Stimulated activated CD4-positive, alpha-beta T cell treated with anti-CD3 and anti-CD28 coated beads, Interleukin-1b, Interleukin-23, amount 100 ng/mL, for 4 hours (primary cell): ENCODE measurements at regions not wholly inside any gene's neighbourhood (a gene's known extent, or its start where the extent isn't known, plus 50 kb on each side); places are given as distances from the start of the nearest gene placed in this dataset.

Source experiments
- DNase-seq, 2 donors: peaks; one replicate each; pipeline ENCODE4 v3.0.0-alpha.2; 2020; ENCODE audit warnings: low read depth in 2 of 2

DNA sequence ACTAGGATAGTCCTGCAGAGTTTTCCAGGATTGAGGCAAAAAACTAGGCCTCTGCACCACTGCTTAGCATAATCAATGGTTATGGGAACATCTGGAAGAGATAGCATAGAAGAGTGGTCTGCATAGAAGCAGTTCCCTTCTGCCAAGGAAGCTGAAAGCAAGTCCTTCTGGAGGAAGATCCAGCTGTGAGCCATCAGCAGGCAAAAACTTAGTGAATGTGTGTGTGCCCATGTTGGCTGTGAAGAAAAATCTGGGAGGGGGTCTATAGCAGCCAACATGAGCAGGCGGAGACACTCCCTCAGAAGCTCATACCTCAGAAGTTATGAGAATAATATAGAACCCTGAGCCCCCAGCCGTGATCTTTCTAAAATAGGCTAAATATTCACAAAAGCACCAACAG lies 228.1 kb upstream of the STEAP1 start:
- no peak for DNase-seq

DNA sequence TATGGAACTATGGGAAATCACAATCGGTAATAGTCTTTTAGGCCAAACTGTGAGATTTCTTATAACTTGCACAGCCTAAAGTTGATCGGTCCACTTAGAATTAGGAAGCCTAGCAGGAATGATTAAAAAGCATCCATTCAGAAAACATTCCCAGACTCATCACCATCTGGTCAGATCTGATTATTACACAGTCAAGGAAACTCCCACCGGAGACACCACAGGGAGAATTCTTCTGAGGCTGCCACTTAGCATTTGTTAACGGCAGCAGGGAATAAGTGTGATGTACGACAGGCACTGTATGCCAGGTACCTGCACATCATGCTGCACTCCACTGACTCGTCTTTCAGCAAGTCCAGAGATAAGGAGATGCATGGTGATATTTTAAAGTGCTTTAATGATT lies 227.6 kb upstream of the STEAP1 start:
- DNase-seq: no peak

DNA sequence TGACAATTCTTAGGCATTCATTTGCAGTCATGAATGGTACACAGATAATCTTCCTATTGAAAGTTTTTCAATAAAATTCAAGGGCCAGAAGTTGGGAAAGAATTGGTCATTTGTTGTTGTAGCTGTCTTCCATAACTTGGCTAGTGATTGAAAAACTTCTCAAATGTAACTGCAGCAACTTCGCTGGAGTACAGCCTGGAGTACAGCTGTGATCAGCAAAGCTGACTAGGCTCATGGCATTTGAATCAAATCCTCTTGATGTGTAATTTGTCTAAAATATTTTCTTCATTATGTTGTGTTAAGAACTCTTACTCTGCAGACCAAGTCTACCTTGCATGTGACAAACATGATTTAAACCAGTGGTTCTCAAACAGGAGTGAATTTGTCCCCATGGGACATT lies 226.5 kb upstream of the STEAP1 start:
- DNase-seq: no peak

DNA sequence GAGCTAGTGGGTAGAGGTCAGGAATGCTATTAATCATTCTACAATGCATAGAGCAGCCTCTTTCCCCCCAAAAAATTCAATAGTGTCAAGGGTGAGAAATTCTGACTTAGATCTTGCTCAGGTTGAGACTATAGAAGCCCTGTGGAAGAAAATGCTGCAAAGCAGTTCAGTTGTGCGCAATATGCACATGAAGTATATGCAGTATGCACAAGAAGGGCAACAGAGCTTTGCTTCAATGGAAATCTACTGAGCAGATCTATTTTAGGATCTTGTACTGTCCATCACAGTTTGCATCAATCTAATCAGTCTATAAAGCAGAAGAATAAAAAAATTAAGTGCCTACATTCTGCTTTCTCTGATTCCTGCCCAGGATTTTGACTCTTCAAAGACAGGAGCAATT lies 225.8 kb upstream of the STEAP1 start:
- no peak for DNase-seq

DNA sequence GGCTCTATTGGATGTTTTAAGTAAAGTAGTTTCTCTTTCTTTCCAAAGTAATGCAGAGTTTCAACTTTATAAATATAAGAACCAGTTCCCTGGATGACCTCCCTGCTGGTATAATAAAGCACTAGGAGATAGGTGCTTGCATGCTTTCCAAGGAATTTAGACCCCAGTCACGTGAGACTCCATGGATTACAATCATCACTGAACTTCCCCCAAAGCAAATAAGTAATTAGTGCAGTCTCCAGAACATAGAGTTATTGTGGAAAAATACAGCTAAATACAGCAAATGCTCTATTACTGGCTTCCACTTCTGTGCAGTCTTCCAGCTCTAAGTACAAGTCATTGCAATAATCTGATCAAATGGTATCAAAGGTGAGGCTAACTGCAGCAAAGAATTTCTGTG lies 220.2 kb upstream of the STEAP1 start:
- no peak for DNase-seq

DNA sequence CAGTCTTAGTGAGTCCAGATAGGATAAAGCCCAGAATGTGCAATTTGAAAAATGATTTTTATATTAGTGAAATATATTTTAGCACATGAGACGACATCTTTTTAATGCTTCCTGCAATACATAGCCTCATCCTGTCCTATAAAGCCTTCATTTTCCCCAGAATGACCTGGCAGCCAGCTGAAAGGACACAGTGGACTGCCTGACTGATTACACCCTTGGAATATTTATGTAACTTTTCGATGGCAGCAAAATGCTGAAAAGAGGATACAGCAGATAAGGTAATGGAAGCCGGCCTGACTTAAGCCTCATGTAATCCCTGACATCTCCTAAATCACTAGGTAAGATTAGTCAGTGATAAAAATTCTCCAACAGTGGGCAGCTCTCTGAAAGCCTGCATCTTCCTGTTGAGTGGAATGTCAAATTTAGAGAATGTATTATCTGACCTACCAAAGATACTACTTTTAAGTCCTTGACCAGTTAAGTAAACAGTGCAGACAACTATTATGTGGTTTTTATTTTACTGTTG lies 210.7 kb upstream of the STEAP1 start:
- DNase-seq: no peak

DNA sequence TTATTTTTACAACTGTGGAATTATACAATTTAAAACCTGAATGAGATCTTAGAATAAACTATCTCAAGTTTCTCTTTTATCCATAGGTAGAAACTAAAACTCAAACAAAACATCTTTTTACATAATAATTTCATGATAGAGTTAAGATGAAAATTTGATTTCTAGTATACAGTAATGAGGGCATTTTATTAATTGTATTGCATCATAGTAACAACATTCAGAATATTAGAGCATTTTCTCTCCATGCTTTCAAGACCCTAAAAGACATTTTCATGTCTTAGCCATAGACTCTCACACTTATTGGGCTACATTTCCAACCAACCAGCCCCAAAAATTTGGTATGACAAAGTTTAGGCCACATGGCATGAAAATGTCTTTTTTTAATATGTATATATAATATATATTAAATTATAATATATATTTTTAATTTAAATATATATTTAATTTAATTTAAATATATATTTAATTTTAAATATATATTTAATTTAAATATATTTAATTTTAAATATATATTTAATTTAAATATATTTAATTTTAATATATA lies 195.7 kb upstream of the STEAP1 start:
- no peak for DNase-seq

DNA sequence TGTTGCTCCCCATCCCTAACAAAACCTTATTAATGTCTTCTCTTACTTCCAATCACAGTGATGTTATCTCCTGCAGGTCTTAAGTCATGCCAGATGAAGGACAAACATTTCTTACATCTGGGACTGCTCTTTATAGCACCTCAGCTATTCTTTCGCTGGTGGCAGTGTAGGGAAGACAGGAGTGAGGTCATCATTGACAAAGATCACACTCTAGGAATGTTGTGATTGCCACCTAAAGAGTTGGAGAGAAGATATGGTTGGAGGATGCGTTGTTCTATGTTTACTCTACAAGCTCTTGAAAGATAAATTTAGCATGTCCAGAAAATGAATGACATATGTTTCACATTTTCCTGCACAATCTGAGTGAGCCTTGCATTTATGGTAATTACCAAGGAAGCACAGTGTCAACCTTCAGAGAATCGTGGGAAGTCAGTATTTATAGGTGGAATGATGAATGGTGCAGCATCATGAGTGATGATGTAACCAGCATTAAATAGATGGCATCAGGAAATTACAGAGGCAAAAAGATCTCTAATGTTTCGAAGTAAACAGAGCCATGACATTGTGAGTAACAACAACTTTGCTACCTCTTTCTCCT lies 188.1 kb upstream of the STEAP1 start:
- no peak for DNase-seq

DNA sequence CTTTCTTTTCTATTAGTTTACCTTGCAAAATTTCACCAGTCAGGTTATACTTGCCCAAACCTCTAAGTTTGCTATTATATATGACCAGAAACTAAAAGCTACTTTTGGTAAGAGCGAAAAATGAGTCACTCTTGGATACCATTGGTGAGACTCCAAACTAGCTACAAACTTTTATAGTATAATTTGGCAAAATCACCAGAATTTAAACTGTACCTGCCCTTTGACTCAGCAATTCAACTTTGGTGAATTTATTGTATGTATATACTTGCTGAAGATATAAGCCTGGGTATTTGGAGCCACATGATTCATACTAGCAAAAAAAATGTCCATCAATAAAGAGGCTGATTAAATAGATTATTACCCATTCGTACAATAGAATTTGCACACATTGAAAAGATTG lies 178.7 kb upstream of the STEAP1 start:
- no peak for DNase-seq

DNA sequence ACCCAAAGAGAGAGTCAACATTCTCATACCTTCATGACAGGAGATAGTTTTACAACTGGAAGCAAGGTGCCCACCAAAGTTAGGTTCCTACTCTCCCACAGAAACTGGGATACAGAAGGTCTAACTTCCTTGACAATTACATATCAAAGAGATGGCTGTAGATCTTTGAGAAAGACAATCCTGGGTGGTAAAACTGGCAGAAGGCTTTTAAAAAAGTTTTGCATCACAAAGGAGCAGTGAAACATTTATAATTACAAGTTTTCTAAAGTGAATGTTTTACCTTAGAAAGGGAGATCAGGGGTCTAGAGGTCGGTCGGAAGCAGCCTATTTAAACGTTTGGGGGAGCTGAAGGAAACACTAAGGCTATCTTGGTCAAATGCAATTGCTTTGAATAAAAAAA lies 166.6 kb upstream of the STEAP1 start:
- DNase-seq: no peak

DNA sequence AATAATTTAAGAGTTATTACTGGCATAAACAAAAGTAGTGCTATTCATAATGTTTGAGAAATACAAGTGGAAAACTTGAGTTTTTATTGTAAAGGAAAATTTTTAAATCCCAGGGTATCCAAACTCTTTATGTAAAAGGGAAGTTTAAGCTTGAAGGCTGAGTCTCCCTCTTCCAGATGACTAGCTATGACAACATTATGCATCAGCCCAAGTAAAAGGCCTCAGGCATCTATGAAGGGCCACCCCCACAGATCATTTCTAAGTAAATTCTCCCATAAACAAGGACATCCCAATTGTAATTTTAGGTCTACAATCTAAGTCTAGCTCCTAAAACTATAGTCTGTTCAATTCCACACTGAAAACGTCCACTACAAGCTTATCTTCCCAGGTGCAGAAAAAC lies 166.2 kb upstream of the STEAP1 start:
- no peak for DNase-seq

DNA sequence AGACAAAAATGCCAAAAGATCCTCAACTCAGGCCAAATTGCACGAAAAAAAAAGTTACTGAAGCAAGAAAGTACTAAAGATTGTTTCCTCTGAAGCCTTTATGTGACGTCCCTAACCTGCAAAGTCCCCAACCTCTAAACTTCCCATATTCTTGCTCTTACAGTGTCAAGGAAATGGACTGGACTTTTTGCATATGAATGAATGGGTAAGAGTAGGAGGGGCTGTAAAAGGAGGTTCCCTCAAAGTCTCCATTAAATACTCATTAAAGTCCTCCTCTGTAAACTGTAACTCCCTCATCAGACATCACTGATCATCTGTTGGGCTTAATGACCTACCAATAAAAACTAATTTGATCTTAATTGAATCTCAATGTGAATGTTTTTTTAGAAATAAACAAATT lies 164.8 kb upstream of the STEAP1 start:
- no peak for DNase-seq

DNA sequence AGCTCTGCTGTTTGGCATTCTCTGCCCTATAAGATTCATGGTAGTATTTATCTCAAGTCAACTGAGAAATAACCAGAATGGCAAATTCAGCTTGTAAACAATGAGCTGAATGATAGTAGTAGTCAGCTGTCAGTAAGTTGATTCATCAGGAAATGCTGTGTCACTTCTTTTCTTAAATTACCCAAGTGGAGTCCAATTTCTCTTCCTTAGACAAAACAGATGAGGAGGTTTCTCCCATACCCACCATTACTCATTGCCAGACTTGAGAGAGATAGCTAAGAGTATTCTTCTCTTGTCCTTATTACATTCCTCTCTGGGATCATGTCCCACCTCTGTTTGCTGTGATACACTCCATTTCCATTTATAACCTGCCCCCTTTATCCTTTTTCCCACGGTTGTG lies 159.8 kb upstream of the STEAP1 start:
- DNase-seq: no peak

DNA sequence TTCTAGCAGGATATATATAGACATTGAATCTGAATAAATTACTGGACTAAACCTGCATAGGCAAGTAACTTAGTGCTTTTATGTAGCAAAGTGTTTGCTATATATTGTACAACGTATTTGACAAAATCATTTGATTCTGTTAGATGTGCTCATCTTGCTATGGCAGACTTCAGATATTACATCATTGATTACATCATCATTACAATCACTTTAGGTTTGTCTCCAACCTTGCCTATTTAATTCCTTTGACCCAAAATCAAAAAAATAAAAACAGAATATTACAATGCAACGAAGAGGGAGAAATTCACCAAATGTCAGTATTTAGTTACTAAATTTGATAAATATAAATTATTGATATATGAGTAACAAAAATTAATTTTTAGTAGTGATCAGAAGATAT lies 155.7 kb upstream of the STEAP1 start:
- no peak for DNase-seq

DNA sequence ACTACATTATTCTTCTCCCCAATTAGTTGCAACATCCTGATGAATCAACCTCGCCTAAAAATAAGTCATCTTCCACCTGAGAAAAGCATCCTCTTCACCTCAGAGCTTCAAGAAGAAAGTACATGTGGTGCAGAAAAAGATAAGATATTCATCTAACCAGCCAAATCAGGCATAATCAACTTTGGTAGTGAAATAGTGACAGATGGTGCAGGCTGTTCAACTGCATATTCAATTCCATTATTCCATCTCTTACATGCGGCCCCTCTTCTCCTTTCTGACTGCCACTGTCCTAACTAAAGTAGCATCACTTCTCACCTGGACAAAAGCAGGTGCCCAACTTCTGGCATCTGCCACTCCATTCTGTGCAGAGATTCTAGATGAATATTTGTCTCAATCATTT lies 148.4 kb upstream of the STEAP1 start:
- DNase-seq: no peak

DNA sequence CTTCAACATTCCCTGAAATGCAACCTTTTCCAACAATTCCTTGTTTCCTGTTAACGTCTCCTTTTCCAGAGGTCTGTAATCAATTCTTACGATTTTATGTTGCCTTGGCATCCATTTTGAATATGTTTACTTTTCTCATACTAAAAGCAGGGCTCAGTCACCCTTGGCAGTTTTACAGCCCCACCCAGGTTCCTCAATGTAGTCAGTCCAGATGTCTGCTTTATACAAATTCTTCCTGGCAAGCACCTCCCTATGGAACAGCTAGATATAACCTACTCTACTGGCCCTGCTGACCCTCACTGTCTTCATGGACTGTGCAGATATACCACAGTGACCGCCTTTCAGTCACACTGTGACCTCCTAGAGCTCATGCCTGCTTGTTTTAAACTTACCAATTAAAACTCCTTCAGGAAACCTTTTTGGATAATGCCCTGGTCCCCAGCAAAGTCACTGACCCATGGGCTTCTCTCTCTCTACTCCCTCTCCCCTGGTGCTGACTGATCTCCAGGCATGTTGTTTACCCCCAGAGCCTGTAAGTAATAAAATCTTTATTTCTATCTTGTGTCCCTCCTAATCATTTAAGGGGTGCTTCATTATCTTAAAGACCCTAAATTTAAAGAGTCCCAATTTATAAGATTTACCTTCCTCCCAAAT lies 147.1 kb upstream of the STEAP1 start:
- no peak for DNase-seq

DNA sequence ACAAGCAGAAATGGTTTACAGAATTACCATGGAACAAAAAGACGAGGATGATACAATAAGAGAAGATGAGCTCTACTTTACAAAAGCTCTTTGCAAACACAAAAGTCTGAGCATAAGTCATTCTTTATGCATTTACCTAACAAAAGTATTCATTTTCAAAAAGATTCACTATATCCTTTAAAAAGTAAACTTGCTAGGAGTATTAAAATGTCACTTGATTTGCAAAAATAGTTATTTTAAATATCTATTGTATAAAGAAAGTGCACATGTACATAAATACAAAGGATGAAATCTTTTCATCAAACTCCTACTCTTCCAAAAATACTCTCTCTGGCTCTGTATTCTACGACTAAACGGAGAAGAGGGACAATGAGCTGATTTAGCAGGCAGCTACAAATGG lies 146.4 kb upstream of the STEAP1 start:
- DNase-seq: no peak

DNA sequence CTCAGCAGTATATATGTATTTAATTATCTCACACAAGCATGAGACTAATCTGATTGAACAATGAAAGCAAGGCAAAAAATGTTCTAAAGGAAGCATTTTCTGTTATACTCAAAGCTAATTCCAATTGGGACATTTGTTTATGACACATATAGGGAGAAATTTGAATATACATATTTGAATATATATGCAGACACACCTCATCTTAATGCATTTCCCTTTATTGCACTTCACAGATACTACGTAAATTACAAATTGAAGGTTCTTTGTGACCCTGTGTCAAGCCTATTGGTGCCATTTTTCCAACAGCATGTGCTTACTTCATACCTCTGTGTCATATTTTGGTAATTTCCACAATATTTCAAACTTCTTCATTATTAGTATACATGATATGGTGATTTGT lies 132.1 kb upstream of the STEAP1 start:
- no peak for DNase-seq

DNA sequence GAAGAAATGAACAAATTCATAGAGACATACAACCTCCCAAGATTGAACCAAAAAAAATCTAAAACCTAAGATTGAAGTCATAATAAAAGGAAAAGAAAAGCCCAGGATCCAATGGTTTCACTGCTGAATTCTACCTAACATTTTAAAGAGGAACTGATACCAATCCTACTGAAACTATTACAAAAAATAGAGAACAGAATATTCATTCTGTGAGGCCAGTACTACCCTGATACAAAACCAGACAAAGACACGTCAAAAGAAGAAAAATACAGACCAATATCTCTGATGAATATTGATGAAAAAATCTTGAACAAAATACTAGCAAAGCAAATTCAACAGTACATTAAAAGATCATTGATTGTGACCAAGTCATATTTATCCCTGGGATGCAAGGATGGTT lies 128.5 kb upstream of the STEAP1 start:
- DNase-seq: no peak

DNA sequence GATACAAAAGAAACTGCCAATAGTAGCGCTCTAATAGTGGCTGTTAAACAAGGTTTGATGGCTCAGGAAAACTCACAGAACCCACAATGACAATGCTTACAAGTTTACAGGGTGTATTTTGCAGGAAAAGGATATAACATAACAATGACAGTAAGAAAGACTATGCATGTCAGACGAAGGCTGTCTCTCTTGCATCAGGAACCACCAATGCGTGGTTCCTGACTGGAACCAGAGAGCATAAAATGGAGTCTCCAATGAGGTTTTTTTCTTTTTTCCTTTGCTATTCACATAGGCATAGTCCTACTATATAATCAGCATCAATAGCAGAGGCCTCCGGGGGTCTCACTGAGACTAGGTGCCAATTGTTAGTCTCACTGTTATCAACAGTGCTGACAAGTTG lies 120.4 kb upstream of the STEAP1 start:
- no peak for DNase-seq

DNA sequence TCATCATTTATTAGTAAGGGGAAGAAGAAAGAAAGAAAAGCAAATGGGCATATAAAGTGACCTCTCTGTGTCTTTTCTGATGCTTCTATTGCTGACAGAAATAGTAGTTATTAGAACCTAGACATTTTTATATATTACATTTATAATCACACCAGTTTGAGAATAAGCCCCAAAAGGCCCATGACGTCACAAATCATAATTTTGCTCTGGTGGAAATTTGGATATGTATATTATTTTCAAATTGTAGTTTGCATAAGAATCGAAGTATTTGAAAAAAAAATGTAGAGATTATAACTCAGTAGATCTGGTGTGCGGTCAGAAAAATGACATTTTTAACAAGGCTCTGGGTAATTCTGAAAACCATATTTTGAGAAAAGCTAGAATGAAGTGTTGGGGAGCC lies 101.2 kb upstream of the STEAP1 start:
- no peak for DNase-seq

DNA sequence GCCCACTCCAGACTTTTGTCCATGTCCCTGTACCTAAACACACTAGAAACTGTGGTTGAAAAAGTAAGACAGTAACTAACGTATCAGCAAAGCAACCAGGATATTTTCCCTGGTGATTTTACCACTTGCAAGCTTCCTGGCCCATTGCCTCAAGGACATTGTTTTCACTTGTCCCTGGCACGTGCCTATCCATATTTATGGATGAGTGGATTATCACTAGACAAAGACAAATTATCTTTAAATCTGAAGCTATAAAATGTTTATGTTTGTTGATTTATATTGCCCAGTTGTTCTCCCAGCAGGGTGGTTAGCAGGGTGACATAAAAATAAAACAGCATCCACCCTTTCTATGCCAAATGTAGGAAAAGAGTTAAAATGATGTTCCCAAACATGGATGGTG lies 93.2 kb upstream of the STEAP1 start:
- DNase-seq: no peak

DNA sequence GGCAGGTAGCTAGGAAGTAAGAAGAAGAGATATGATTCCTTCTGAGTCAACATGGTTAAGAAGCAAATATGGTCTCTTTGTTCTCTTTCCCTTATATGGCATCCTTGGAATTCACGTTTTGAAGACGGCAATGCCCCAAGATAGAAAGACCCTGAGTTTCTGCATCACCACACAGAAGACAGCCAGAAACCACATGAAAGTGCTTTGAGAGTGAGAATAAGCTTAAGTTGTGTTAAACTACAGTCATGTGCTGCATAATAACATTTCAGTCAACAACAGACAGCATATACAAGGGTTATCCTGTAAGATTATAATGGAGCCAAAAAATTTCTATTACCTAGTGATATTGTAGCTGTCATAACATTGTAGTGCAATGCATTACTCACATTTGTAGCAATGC lies 89.9 kb upstream of the STEAP1 start:
- DNase-seq: no peak

DNA sequence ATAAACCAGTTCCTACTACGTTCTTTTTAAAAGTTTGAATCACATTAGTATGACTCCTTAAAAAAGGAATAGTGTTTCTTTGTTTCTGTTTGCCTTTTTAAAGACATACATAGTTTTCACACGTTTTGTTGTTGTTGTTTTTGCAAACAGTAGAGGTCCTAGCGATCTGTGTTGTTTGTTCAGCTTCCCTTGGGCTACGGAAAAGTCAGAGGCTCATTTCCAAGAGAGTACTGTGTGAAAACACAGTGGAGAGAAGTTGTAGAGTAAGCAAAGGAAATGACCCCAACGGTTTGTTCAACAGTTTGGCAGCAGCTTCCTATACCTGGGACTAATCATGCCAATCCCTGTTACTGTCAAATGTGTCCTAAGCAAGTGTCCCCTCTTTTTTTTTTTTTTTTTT lies 87.1 kb upstream of the STEAP1 start:
- no peak for DNase-seq
